ENCODE measurements at regions not wholly inside any gene's neighbourhood (a gene's known extent, or its start where the extent isn't known, plus 50 kb on each side); places are given as distances from the start of the nearest gene placed in this dataset.

DNA sequence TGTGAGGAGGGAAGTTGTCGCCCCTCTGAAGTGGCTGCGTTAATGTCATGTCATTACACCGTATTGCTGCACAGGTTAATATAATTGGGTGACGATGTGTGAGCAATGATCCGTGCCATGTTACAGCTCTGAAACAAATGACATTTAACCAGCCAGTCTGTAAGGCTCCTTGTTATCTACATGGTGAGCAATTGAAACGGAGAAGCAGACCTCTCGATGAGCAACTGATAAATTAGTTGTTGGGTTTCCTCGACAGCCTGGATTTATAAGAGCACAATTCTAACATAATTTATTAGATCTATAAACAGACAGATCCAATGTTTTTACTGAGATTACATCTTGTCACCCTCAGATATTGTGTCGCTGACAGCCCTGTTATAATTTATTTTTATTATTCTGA lies 49.9 kb upstream of the MAFB start:
- DNase-seq (ENCODE audit: low read depth in 2 of 2) = no peak

DNA sequence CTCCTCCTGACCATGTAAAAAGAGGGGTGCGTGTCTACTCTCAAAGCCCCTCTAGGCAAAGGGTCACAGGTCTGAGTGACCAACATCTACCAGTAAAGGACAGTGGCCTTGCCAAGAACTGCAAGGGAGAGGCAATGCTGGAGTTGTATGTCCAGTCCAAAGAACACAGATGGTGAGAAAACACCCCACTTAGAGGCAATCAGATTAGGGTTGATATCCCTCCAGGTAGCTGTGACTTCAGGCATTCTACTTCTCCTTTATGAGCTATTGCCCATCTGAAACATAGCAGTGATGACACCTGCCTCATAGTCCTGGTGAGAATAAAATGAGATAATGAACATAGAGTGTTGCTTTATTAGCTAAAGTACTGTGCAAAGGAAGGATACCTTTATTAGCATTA lies 50.8 kb upstream of the MAFB start:
- DNase-seq (ENCODE audit: low read depth in 2 of 2) = no peak

DNA sequence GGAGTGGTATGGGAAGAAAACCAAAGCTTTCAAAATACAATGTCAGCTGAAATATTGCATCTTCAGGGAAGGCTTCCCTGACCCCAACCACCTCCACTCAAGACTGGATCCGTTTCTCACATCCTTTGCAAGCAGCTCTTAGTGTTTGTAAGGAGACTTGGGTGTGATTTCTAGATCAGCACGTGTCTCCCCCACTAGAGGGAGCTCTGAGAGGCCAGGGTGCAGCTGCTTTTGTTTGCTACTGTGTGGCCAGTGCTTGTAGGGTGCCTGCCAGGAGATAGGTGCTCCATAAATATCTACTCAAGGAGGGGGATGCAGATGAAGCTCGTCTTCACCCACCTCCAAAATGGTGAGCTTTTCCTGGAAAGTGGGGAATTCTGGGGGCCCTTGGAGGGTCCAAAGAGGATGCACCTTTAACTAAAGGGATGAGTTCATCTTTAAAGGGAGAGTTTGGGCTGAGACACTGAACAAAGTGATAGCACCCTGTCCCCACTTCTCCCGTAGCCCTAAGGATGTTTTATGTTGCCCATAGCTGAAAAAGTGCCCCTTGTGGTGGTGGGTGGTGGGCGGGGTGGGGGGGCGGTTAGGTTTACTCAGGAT lies 52.6 kb upstream of the MAFB start:
- no peak for DNase-seq (ENCODE audit: low read depth in 2 of 2)

DNA sequence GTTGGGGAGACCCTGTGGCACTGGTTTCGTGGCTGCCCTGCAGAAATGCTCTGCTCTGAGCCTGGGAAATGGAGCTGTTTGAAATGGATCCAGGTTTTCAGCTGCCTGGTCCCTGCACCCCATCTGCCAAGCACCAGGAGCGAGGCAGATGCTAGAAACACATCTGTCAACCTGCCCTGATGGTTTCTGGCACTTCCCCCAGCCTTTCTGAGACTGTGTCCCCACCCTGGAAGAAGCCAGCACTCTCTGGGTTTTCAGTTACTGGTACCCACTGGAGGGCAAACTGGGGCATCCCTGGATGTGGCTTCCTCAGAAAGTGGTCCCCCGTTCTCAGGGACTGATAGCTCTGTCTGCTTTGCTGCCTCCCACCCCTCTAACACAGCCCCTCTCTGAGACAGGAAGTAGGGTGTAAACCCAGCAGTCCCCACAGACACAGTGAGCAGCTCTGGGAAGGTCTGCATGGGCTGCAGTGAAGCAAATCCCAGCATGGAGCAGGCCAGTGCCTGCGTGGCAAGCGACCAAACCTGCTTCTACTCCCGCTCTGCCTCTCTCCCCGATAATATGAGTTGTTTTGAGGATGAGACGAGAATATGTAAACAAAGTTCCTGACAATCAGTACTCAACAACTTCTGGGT lies 54.2 kb upstream of the MAFB start:
- no peak for DNase-seq (ENCODE audit: low read depth in 2 of 2)

DNA sequence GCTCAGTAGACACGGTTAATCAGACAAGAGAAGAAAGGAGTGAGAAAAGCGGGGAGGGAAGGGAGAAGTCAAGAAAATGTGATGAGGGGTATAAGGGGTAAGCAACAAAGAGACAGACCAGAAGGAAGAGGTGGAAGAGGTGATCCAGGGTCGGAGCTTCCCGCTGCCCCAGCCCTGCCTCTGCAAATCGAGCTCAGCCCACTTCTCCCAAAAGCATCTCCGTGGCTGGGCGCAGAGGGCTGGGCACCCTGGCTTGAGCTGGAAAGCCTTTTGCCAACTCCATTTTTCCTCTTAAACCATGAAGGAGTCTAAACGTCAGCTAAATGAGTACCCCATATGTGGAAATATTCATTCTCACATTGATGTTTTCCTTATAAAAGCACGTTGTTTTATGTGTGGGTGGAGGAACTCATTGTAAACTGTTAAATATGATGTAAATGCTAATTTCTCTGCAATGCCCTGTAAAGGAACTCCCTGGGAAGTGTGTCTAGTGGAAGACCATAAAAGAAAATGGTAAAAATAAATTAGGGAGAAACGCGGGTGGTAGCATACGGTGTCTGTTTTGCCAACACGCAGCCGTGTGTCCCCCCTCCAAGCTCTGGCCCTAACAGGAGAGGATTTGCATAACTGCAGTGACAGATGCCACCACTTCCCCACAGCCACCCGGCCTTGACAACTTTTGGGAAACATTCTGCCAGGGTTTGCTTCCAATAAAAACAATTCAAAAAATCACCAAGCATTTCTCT lies 55.2 kb upstream of the MAFB start:
- DNase-seq (ENCODE audit: low read depth in 2 of 2) = no peak

DNA sequence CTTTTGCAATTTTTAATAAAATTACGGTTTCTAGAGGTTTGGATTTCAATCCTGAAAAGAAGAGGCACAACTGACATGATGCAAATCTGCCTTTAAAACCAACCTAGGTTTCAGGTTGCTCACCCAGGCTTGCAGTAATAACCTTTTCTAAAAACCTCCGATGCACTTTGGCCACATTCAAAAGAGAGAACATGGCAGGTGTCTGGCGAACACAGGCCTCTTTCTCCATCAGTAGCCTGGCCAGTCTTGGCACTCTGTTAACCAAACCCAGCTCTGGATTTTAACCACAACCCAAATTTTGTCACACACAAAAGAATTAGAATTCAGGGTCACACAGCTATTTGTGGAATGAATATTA lies 55.8 kb upstream of the MAFB start:
- no peak for DNase-seq (ENCODE audit: low read depth in 2 of 2)

DNA sequence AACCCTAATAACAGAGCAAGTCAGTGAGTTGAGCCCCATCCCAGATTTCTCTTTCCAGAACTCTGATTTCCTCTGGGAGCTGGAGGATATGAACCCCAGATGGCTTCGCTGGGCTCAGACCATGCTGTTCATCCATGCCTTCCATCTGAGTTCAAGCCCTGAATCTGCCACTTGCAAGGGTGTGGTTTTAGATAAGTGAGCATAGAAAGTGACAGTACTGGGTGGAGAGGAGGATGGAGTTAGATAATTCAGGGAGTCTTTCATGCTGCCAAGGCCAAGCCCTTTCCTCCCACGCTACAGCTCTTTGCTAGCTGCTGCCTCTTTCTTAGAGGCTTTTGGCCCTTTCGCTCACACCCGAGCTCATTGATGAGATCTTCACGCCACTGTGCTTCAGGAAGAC lies 57.2 kb upstream of the MAFB start:
- no peak for DNase-seq (ENCODE audit: low read depth in 2 of 2)

DNA sequence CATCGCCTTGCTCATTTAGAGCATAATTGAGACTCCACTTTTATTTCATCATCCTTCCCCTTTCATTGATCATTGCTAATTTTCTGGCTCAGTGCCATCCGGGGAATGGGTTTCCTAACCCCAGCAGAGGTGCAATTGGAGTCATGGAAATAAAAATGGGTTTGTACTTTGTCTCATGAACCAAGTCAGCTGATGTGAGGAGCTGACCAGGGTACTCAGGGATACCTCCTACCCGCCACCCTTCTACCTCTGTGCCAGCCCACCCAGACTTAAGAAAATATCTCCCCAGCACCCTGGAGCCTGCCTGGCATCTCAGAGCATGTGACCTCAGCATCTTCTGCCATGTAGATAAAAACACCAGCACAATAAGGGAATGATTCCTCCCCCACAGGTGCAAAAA lies 59.1 kb upstream of the MAFB start:
- DNase-seq (ENCODE audit: low read depth in 2 of 2) = no peak

DNA sequence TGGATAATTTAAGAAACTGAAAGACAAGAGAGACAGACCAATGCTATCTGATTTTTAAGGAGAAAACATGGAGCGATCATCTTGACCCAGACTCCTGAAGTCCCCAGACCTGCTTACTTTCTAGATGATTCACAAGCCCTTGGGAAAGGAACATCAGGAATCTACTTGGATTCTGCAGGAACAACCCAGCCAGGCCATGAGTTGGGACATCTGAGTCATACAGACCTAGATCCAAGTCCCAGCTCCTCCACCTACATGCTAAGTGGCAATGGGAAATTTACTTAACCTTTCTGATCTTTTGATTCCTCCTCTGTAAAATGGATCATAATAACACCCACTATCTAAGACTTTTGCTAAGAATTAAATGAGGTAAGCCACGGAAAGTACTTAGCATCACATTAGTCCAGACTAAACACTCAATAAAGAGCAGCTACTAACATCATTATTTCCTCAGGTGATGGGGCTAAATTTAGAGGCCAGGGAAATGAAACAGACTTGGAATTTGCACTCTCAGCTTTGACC lies 61.0 kb upstream of the MAFB start:
- DNase-seq (ENCODE audit: low read depth in 2 of 2) = no peak

DNA sequence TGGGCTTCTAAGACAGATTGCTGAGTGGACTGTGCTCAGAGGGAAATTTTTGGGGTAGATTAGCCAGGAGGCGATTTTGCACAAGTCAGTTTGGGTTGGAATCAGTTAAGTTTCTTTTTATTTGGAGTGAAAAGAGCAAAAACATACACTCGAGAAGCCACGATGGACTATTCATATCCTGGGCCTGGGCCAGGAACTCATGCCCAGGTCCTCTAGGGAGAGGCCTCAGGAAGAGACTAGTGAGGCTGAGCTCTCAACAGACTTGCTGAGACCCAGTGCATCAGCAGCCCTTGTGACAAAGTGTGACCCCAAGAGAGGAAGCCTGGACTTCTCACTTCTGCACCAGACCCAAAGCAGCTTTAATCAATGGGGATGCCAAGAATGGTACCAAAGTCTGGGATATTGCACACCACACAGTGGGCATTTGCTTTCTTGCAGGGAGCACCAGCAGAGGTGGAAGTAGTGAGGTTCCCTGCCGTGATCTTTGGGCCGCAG lies 61.6 kb upstream of the MAFB start:
- DNase-seq (ENCODE audit: low read depth in 2 of 2) = no peak

DNA sequence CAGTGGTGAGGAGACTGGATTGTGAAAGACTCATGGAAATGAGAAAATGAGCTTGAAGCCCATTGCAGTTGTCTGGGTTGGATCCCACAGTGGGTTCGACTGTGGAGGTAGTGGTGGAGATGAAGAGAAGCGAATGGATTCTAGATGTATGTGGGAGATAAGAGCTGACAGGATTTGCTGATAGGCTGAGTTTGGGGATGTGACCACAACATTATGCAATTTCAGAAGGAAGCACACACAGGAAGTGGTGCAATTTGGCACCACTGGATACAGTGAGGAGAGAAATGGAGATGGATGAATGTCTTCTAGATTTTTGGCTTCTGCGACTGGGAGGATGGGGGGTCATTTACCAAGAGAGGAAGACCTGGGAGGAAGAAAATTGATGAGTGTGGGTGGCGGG lies 64.4 kb upstream of the MAFB start:
- no peak for DNase-seq (ENCODE audit: low read depth in 2 of 2)

DNA sequence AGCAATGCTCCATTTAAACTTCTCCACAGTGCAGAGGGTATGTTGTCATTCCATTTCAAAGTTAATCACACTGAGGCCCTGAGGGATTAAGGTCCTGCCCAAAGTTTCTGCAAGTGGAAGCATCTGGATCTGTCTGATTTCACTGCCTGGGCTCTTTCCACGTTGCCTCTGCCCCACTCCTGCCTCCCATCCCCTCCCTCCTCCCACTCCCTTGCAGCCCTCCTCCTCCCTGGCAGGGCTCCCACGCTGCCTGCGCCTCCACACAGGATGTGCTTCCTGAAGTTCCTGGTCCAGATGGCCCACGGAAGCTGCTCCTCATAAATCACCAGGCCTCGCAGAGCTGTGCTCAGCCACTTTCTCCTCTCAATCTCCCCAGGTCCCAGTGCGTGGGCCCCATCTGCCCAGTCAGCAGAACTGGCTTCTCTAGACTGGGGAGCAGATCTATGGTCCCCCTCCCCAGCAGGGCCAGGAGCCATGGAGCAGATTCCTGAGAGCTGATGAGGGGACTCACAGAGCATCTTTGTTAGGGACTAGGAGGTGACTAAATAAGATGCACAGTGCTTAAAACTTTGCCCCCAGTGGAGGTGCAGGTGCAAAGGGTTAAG lies 65.4 kb upstream of the MAFB start:
- DNase-seq (ENCODE audit: low read depth in 2 of 2) = no peak

DNA sequence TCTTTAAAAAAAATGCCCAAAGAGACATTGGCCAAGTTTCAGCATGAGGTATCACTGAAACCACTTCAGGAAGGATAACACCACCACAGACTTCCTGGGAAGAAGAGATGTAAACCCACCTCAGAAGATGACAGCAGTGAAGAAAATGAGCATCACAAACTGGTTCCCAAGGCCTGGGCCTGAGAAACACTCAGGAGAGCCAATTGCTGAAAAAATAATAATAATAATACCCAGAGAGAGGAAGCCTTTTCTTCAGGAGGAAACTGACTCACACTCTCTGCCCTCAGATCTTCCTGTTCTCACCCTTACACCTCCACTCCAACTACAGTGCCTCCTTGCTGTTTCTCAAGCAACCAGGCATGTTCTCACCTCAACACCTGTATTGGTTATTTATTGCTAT lies 68.1 kb upstream of the MAFB start:
- DNase-seq (ENCODE audit: low read depth in 2 of 2) = no peak

DNA sequence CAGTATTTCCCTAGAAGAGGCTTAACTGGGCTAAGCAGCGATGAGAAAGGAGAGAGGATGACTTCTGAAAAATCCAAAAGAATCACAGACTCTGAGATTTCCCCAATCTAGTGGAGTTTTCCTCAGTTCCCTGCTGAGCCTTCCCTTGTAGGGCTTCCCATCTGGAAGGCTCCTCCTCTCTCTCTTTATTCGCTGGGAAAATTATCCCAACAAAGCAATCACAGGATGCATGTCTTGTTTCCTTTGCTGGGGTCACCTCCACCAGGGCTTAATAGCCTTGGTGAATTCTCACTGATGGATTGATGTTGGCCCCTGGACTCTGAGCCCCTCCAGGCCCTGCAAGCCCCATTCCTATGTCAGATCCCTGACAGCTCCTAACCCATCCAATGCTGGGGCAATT lies 69.8 kb upstream of the MAFB start:
- no peak for DNase-seq (ENCODE audit: low read depth in 2 of 2)

DNA sequence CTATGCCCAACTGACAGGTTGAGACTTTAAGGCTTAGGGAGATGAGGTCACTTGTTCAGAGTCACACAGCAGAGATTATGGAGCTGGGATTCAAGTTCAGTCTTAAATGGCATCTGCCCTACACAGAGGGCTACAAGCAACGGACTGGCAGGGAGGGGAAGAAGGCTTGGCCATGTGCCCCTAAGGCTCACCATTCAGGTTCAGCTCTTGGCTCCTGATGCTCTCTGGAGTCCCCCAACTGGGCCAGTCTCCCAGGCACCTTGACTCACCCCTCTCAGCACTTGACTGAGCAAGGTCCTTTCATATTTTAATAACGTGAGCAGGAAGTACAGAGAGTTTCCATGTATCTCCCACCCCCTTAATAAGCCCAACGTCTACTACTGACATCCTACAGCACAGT lies 71.4 kb upstream of the MAFB start:
- no peak for DNase-seq (ENCODE audit: low read depth in 2 of 2)

DNA sequence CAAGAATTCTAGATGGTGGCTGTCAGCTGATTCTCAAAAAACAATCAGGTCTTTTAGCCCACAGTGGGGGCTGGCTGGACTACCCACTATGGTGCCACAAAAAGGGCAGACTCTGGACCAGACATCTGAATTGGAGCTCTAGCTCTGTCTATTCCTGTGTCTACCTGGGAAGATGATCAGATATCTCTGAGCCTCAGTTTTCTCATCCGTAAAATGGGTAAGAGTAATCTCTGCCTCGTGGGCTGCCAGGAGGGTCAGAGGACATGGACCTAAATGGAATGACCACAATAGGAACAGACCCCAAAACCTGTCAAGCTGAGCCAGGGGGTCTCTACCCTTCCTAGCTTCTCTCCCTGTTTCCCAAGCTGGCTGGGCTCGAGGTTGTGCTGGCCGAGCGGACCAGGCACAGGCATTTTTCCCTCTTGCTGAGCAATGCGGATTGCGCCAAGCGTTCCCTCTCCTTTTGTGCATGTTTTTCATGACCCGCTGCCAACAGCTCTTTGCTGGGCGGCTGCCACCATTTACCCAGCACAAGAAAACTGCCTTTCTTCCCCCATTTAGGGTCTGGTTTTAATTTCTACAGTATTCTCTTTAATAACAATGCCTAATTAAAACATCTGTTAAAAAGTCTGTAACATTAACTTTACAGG lies 74.7 kb upstream of the MAFB start:
- no peak for DNase-seq (ENCODE audit: low read depth in 2 of 2)

DNA sequence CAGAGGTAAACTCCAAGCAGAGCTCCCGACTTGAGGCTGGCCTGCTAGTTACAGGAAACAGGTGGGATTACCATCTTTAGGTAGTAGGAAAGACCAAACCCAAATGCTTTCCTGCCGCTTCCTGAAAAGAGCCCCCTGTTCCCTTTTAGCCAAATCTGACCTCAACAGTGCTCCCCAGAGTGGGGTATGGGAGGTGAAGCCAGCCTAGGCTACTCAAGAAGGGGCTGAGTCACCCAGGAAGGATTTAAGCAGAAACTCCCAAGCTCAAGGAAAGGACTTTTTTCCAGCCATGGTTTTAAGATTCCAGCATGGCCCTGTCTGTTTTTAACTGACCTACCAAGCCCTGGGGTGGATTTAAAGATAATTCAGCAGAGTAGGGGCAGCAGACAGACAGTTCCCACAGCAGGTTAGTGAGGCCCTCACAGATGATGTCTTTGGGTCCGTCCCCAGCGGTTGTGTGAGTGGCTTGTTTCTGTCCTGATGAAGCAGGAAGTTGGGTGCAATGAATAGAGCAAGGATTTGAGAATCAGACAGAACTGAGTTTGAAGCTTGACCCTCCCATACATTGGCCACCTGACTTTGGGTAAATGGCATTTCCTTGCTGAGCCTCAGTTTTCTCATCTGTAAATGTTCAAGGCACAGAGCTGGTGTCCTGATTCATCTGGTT lies 76.9 kb upstream of the MAFB start:
- no peak for DNase-seq (ENCODE audit: low read depth in 2 of 2)

DNA sequence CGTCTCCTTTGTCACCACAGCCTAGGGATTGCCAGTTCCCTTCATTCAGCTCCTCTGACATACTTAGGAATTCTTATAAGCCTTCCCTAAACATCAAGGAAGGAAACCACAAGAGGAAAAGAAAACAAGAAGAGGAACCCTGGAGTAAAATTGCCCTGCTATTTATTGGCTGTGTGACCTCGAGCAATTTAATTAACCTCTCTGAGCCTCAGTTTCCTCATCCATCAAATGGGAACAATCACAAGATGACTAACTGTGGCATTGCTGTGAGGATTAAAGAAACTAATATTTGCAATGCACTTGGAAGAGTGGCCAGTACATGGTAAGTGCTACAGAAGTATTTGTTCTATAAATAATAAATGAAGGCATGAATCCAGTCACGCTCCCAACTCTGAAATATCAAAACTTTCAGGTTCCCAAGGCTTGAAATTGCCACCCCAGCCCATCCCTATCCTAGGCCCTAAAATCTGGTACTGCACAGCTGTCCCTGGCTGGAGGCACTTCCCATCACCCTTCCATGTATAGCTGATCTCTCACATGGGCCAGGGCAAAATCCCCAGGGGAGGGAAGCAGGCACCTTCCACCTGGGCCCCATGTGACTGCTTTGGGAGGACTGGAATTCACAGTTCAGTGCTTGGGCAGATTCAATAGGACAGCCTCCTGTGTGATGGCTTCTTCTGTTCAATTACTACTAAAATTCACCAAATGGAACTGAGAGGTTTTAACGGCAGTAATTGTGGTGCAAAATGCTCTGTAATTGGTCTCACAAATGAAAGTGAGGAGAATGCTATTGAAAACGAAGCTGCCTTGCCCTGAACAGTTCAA lies 78.0 kb upstream of the MAFB start:
- no peak for DNase-seq (ENCODE audit: low read depth in 2 of 2)

DNA sequence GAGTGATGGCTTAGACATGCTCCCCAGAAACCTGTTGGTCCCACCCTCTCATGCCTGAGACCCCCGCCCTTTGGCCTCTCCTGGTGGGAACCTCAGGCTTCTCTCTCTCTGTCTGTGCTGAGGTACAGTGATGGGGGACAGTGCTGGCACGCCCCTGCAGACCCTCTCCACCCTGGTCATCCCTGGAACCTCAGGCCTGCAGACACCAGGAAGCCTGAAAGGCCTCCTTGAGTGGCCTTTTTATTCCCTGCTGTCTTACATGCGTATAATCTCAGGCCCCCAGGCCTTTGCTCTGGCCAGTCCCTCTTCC lies 78.5 kb upstream of the MAFB start:
- no peak for DNase-seq (ENCODE audit: low read depth in 2 of 2)

DNA sequence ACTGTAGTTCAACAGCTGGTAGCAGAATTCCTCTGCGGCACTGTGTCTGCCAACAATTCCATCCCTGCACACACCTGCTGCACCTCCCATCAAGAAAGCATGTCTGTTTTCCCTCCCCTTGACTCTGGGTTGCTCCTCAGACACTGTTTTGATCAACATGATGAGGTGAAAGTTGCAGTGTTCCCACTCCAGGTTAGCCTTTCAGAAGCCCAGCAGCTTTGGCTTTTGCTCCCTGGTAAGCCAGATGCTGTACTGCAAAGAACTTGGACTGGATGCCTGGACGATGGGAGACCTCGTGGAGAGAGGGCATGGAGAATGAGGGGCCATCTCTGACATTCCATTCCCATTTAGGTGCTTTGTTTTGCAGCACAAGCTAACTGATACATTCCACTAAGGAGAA lies 79.1 kb upstream of the MAFB start:
- DNase-seq (ENCODE audit: low read depth in 2 of 2) = no peak

DNA sequence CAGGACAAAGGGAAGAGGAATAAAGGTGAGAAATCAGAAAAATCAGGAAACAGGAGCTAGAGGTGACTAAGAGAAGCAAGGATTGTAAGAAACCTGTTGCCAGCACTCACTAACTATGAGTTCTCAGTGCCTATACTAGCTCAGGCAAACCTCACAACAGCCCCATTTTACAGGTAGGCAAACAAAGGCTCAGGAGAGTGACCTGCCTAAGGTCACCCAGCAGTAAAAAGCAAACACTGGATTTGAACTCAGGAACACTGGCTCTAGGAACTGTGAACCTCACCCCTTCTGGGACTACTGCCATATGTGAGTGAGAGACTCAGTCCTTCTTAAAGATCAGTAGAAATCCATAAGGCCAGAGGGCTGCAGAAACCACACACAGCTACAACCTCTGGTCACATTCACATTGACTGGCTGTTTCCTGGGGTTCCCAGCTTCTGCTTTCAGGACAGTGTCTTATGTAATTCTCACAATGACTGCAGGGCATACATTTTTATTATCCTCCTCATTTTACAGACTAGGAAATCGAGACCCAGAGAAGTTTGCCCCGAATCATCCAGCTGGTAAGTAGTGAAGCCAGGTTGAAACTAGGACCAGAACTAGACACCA lies 80.7 kb upstream of the MAFB start:
- no peak for DNase-seq (ENCODE audit: low read depth in 2 of 2)
